ENCODE measurements at regions not wholly inside any gene's neighbourhood (a gene's known extent, or its start where the extent isn't known, plus 50 kb on each side); places are given as distances from the start of the nearest gene placed in this dataset.

GRCh38 chr11:122246874-122247273 is 130.9 kb upstream of the BLID start:
- in situ Hi-C loops (cut with HindIII; ENCODE audit: low pct_unique_long_range_greater_than_20kb, low sequenced_read_pairs): no loop called here
- DNase-seq (ENCODE audit: low read depth in 1 of 2, low spot score in 1 of 2): no peak

DNA sequence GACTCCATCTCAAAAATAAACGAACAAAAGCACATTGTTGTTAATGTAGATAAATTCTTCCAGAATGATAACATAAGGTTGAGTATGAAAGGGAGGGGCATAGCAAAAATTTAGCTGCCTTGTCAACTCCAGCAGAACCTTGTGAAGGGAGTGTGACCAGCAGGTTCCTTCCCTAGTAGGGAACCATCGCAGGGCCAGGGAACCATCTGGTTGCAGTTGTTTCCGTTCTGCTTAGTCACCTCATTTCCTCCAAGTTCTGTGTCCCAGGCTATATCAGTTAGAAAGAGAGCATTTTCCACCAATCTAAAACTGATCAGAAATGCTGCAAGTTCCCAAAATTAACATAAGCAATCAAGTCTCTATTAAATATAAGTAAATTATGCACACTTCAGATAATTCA is 126.7 kb upstream of the BLID start:
- no peak for DNase-seq (ENCODE audit: low read depth in 1 of 2, low spot score in 1 of 2)
- TF ChIP-seq JUND (IDR thresholded peaks at IDR 0.05; ENCODE audit: low read depth): no peak
- in situ Hi-C loops (cut with HindIII; ENCODE audit: low pct_unique_long_range_greater_than_20kb, low sequenced_read_pairs): no loop called here

More at GRCh38 chr11:122246874-122247273, 130.9 kb upstream of the BLID start:
- TF ChIP-seq JUND (IDR thresholded peaks at IDR 0.05; ENCODE audit: low read depth): no peak

- TF ChIP-seq JUND (IDR thresholded peaks at IDR 0.05; ENCODE audit: low read depth): no peak
- in situ Hi-C loops (cut with HindIII; ENCODE audit: low pct_unique_long_range_greater_than_20kb, low sequenced_read_pairs): no loop called here
- DNase-seq (ENCODE audit: low read depth in 1 of 2, low spot score in 1 of 2): no peak
Measured at GRCh38 chr11:122241566-122241965, 125.6 kb upstream of the BLID start.

DNA sequence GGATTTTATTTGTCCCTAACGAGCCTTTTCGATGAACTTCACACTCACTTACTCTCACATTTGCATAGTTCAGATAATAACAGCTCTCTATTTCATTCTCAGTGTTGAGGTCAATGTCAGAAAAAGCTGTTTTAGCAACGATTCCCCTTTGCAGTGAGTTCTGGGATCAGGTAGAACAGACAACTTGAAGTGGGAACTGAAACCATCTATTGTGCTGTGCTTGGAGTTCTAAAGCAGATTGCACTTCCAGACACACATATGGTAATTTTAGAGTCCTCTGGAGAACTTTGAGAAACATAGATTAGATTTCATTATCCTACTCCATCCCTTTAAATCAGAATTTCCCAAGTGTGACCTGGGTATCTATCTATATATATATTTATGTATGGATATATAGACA is 124.6 kb upstream of the BLID start:
- no peak for DNase-seq (ENCODE audit: low read depth in 1 of 2, low spot score in 1 of 2)
- no peak for TF ChIP-seq JUND (IDR thresholded peaks at IDR 0.05; ENCODE audit: low read depth)
- in situ Hi-C loops (cut with HindIII; ENCODE audit: low pct_unique_long_range_greater_than_20kb, low sequenced_read_pairs): no loop called here

- in situ Hi-C loops (cut with HindIII; ENCODE audit: low pct_unique_long_range_greater_than_20kb, low sequenced_read_pairs): no loop called here
- TF ChIP-seq JUND (IDR thresholded peaks at IDR 0.05; ENCODE audit: low read depth): no peak
- no peak for DNase-seq (ENCODE audit: low read depth in 1 of 2, low spot score in 1 of 2)
Measured at GRCh38 chr11:122235615-122236014, 119.6 kb upstream of the BLID start.

- no peak for DNase-seq (ENCODE audit: low read depth in 1 of 2, low spot score in 1 of 2)
- TF ChIP-seq JUND (IDR thresholded peaks at IDR 0.05; ENCODE audit: low read depth): no peak
- in situ Hi-C loops (cut with HindIII; ENCODE audit: low pct_unique_long_range_greater_than_20kb, low sequenced_read_pairs): no loop called here
Measured at GRCh38 chr11:122234780-122235179, 118.8 kb upstream of the BLID start.

DNA sequence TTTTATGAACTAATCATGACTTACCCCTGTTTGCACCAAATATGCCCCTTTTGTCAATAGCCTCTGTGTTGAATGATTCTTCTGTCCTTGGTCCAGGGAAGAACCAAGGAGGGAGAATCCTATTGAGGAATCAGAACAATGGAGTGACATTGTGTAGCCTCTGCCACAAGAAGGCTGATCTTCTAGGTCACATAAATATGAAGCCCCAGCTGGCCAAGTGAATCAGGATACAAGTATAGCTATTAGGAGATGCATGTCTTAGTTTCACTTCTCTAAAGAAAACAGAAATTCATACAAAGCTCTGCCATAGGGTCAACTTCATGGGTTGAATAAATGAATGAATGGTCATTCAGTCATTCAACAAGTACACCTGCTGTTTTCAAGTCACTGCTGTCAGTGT is 118.2 kb upstream of the BLID start:
- TF ChIP-seq JUND (IDR thresholded peaks at IDR 0.05; ENCODE audit: low read depth): no peak
- in situ Hi-C loops (cut with HindIII; ENCODE audit: low pct_unique_long_range_greater_than_20kb, low sequenced_read_pairs): no loop called here
- DNase-seq (ENCODE audit: low read depth in 1 of 2, low spot score in 1 of 2): no peak

DNA sequence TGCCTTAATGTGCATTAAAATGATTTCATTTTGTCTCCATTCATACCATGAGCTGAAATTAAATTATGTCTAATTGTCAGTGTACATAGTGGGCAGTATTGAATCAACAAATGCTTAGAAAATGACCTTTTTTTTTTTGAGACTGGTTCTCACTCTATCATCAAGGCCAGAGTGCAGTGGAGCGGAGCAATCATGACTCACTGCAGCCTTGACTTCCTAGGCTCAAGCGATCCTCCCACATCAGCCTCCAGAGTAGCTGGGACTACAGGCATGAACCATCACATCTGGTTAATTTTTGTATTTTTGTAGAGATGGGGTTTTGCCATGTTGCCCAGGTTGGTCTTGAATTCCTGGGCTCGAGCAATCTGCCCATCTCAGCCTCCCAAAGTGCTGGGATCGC is 117.0 kb upstream of the BLID start:
- in situ Hi-C loops (cut with HindIII; ENCODE audit: low pct_unique_long_range_greater_than_20kb, low sequenced_read_pairs): no loop called here
- no peak for DNase-seq (ENCODE audit: low read depth in 1 of 2, low spot score in 1 of 2)
- TF ChIP-seq JUND (IDR thresholded peaks at IDR 0.05; ENCODE audit: low read depth): no peak

- TF ChIP-seq JUND (IDR thresholded peaks at IDR 0.05; ENCODE audit: low read depth): no peak
- in situ Hi-C loops (cut with HindIII; ENCODE audit: low pct_unique_long_range_greater_than_20kb, low sequenced_read_pairs): no loop called here
- DNase-seq (ENCODE audit: low read depth in 1 of 2, low spot score in 1 of 2): no peak
Measured at GRCh38 chr11:122230385-122230755, 114.4 kb upstream of the BLID start.

DNA sequence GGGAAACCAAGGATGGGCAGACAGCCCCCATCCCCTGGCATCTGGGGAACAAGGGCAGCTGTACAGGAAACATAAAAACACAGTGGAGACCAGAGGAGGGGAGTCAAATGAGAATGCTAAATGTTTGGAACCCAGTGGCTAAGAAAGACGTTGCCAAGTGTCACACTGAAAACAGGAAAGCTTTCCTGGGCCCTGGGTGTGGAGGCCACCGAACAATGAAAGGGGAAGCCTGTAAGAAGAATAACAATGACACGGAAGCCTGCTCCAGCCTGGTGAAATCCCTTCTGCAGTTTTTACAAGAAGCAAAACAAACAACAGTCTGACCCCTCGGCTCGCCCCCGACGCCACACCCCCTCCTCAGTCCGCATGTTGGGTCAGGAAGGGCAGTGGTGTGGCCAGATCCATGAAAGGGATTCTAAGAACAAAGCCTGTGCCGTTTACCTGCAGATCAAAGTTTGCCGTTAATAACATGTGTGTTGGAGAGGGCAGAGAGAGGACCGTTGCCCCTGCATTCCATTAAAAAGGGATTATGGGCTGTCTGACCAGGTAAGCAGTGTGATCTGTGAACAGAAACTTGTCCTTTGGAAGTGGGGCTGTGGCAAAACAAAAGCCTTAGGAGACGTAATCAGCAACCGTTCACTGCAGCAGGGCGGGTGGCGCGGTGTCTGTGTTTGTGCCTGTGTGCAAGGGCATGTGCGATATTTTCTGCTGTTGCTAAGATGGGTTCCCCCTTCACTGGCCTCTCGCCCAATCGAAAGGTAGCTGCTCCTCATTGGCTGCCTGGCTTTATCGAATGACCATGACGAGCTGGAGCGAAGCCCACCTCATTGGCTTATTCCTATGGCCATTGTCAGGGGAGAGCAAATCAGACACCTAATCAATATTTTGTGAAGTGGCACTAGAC is 113.7 kb upstream of the BLID start:
- in situ Hi-C loops (cut with HindIII; ENCODE audit: low pct_unique_long_range_greater_than_20kb, low sequenced_read_pairs): no loop called here
- TF ChIP-seq JUND (IDR thresholded peaks at IDR 0.05; ENCODE audit: low read depth): no peak
- DNase-seq (ENCODE audit: low read depth in 1 of 2, low spot score in 1 of 2): no peak

GRCh38 chr11:122229078-122229477 is 113.1 kb upstream of the BLID start:
- DNase-seq (ENCODE audit: low read depth in 1 of 2, low spot score in 1 of 2): no peak
- no peak for TF ChIP-seq JUND (IDR thresholded peaks at IDR 0.05; ENCODE audit: low read depth)
- in situ Hi-C loops (cut with HindIII; ENCODE audit: low pct_unique_long_range_greater_than_20kb, low sequenced_read_pairs): no loop called here

GRCh38 chr11:122226810-122227379 is 110.9 kb upstream of the BLID start:
- in situ Hi-C loops (cut with HindIII; ENCODE audit: low pct_unique_long_range_greater_than_20kb, low sequenced_read_pairs): no loop called here
- DNase-seq (ENCODE audit: low read depth in 1 of 2, low spot score in 1 of 2): no peak
- no peak for TF ChIP-seq JUND (IDR thresholded peaks at IDR 0.05; ENCODE audit: low read depth)

- in situ Hi-C loops (cut with HindIII; ENCODE audit: low pct_unique_long_range_greater_than_20kb, low sequenced_read_pairs): no loop called here
- TF ChIP-seq JUND (IDR thresholded peaks at IDR 0.05; ENCODE audit: low read depth): no peak
Measured at GRCh38 chr11:122224867-122225266, 108.9 kb upstream of the BLID start.

More at GRCh38 chr11:122224867-122225266, 108.9 kb upstream of the BLID start:
- DNase-seq (ENCODE audit: low read depth in 1 of 2, low spot score in 1 of 2): no peak
